ENCODE measurements at regions not wholly inside any gene's neighbourhood (a gene's known extent, or its start where the extent isn't known, plus 50 kb on each side); places are given as distances from the start of the nearest gene placed in this dataset.

DNA sequence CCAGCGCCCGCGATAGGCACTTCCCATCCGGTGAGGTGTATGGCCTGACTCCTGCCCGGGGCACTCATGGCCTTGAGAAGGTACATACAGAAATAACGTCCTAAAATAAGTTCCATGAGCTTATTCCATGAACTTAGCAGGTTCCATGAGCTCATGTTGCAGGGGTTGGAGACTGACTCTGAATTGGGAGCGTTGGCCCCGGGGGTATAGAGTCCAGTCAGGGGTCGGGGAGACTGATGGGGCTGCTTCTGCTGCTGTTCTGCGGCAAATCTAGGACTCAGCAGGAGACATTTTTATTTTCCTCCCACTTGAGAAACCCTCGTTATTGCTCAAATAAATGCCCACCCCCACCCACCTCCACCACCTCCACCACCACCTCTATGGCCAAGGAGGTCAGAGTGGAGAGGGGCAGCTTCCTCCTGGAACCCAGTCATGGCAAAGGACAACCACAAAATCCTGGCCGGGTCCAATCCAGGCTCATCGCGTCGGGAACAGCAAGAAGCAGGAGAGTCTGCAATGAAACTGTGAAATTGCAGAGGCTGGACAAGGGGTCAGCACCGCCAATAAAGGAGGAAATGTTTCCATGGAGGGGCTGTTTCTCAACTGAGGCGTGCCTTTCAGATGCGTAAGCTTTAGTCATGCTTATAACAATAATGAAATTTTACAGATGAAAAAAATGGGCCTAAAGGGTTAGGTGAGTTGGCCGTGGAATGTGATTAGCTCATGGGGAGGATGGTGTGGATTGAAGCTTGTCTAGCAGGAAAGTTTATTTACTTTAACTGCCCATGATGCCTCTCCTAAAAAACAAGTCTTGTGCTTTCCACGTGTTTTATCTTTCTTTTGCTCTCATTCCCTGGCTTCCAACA lies 136.6 kb upstream of the ALKAL2 start (continued):
- no peak for TF ChIP-seq ZBTB11 (CRISPR knock-in tag; IDR thresholded peaks at IDR 0.05)
- no peak for TF ChIP-seq HDGF (IDR thresholded peaks at IDR 0.05)
- no peak for TF ChIP-seq ZNF24 (IDR thresholded peaks at IDR 0.05)
- TF ChIP-seq YBX1 (IDR thresholded peaks at IDR 0.05) = no peak
- no peak for TF ChIP-seq MYB (IDR thresholded peaks at IDR 0.05; ENCODE audit: borderline replicate concordance, low read depth, low read length)
- TF ChIP-seq, protein P1, sequence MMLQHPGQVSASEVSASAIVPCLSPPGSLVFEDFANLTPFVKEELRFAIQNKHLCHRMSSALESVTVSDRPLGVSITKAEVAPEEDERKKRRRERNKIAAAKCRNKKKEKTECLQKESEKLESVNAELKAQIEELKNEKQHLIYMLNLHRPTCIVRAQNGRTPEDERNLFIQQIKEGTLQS (IDR thresholded peaks at IDR 0.05; ENCODE audit: borderline replicate concordance, extremely low read depth, low read depth, low read length) = no peak
- no peak for TF ChIP-seq STAT1 (conservative IDR thresholded peaks at IDR 0.05)
- no peak for TF ChIP-seq ZNF274 (IDR thresholded peaks at IDR 0.05; ENCODE audit: insufficient read depth, insufficient read length)
- TF ChIP-seq SUZ12 (IDR thresholded peaks at IDR 0.05; ENCODE audit: unreplicated experiment) = no peak
- no peak for TF ChIP-seq HSF1 (IDR thresholded peaks at IDR 0.05; ENCODE audit: low read depth, low read length)

Measured in GM12878 (cell line).